ENCODE measurements at regions not wholly inside any gene's neighbourhood (a gene's known extent, or its start where the extent isn't known, plus 50 kb on each side); places are given as distances from the start of the nearest gene placed in this dataset.
A peak's percentile ranks its signal among the peaks of the same experiment; 100 is the strongest.

DNA sequence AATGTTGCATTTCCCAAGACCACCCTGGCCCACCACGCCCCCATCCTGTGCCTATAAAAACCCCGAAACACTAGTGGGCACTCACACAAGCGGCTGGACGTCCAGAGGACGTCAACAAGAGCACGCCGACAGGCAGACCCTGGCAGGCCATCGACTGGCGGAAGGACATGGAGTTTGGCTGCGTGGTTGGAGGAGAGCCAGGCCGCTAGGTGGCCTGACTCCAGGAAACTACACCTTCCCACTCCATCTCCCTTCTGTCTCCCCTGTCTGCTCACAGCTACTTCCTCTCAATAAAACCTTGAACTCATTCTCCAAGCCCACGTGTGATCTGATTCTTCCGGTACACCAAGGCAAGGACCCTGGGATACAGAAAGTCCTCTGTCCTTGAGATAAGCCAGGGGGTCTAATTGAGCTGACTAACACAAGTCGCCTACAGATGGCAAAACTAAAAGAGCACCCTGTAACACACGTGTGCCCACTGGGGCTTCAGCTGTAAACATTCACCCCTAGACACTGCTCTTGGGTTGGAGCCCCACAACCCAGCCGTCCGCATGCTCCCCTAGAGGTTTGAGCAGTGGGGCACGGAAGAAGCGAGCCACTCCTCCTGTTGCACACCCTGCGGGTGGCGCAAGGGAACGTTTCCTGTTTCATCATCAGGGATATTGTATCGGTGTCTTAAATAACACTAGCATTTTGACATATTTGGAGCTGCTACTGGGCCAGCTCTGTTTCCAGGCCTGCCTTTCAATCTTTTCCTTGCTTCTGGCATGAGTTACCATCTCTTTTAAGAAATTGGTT is 54.5 kb upstream of the TAF11L2 start:
- POLR2A ChIA-PET = interaction anchor here (1.2 kb wide), 1 partner anchor 45 kb away, joined by 3 read pairs; no protein-coding TSS in a partner anchor

GRCh38 chr5:17444496-17444895 is 53.5 kb upstream of the TAF11L2 start:
- ChIA-PET CTCF (no interaction called here), POLR2A (interaction anchor here (1.2 kb wide), 1 partner anchor 46 kb away, joined by 3 read pairs; no protein-coding TSS in a partner anchor)
- no peak overlapping the region for H3K4me3 ChIP-seq (ENCODE audit: low read depth, low read length)
- no peaks in the 10 kb centered on the region for H3K9me3 ChIP-seq (ENCODE audit: control insufficient read depth, insufficient read depth, low read length)
- TF ChIP-seq, protein P1, sequence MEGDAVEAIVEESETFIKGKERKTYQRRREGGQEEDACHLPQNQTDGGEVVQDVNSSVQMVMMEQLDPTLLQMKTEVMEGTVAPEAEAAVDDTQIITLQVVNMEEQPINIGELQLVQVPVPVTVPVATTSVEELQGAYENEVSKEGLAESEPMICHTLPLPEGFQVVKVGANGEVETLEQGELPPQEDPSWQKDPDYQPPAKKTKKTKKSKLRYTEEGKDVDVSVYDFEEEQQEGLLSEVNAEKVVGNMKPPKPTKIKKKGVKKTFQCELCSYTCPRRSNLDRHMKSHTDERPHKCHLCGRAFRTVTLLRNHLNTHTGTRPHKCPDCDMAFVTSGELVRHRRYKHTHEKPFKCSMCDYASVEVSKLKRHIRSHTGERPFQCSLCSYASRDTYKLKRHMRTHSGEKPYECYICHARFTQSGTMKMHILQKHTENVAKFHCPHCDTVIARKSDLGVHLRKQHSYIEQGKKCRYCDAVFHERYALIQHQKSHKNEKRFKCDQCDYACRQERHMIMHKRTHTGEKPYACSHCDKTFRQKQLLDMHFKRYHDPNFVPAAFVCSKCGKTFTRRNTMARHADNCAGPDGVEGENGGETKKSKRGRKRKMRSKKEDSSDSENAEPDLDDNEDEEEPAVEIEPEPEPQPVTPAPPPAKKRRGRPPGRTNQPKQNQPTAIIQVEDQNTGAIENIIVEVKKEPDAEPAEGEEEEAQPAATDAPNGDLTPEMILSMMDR (IDR thresholded peaks at IDR 0.05; ENCODE audit: low read depth, low read length) = no peak
- no peak for DNase-seq (ENCODE audit: low read depth, low spot score)
- H3K27me3 ChIP-seq (ENCODE audit: control insufficient read depth, insufficient read depth, low read length) = no peaks in the 10 kb centered on the region
- no peak overlapping the region for H3K27ac ChIP-seq (ENCODE audit: low read depth, low read length)

More for the DNA sequence above, 54.5 kb upstream of the TAF11L2 start:
- H3K27ac ChIP-seq (ENCODE audit: low read depth, low read length) = peak overlapping the region; percentile 21
- CTCF ChIA-PET = no interaction called here
- TF ChIP-seq, protein P1 (IDR thresholded peaks at IDR 0.05; ENCODE audit: low read depth, low read length) = no peak
- DNase-seq (ENCODE audit: low read depth, low spot score) = no peak
- no peak overlapping the region for H3K4me3 ChIP-seq (ENCODE audit: low read depth, low read length)
- H3K27me3 ChIP-seq (ENCODE audit: control insufficient read depth, insufficient read depth, low read length) = no peaks in the 10 kb centered on the region
- H3K9me3 ChIP-seq (ENCODE audit: control insufficient read depth, insufficient read depth, low read length) = no peaks in the 10 kb centered on the region

DNA sequence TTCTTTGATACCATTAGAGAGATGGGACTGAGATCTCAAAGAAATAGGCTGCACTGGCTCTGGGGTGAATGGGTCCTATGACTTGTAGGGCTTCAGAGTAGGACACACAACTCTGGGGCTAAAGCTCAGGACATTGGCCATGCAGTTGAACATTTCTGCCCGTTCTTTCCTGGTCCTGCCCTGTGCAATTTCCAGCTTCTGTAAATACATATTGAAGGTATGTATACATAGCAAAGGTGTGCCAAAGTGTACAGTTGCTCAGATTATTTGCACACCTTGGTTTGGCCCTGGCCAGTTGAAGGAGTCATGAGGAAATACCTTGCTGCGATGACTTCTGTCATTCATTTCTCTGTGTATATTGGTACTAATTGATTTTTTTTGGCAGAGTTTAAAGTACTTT is 52.8 kb upstream of the TAF11L2 start:
- TF ChIP-seq, protein P1 (IDR thresholded peaks at IDR 0.05; ENCODE audit: low read depth, low read length) = no peak
- H3K27me3 ChIP-seq (ENCODE audit: control insufficient read depth, insufficient read depth, low read length) = no peaks in the 10 kb centered on the region
- no peak overlapping the region for H3K4me3 ChIP-seq (ENCODE audit: low read depth, low read length)
- POLR2A ChIA-PET = no interaction called here
- DNase-seq (ENCODE audit: low read depth, low spot score) = no peak
- H3K9me3 ChIP-seq (ENCODE audit: control insufficient read depth, insufficient read depth, low read length) = no peaks in the 10 kb centered on the region
- H3K27ac ChIP-seq (ENCODE audit: low read depth, low read length) = no peak overlapping the region
- CTCF ChIA-PET = interaction anchor here (1.5 kb wide), 1 partner anchor 7 kb away, joined by 3 read pairs; no protein-coding TSS in a partner anchor
